ENCODE measurements at regions not wholly inside any gene's neighbourhood (a gene's known extent, or its start where the extent isn't known, plus 50 kb on each side); places are given as distances from the start of the nearest gene placed in this dataset.
"Not testable (repeated sequence)": the region's sequence is repeated elsewhere in the genome, so short reads cannot be mapped to it uniquely, and the experiment has no call there.

- H3K36me3 Mint-ChIP-seq; H3K4me1 Mint-ChIP-seq (ENCODE audit: low read depth in 2 of 2); H3K9me3 Mint-ChIP-seq; DNase-seq (ENCODE audit: low spot score); ATAC-seq; H3K27me3 Mint-ChIP-seq; H3K27ac Mint-ChIP-seq; H3K4me3 Mint-ChIP-seq: not testable (repeated sequence)
Observed at GRCh38 chr6:61087986-61088385, 1198.0 kb downstream of the KHDRBS2 start.

- H3K4me1 Mint-ChIP-seq (ENCODE audit: low read depth in 2 of 2) = no peaks in the 10 kb centered on the region
- H3K27me3 Mint-ChIP-seq = no peaks in the 10 kb centered on the region
- H3K27ac Mint-ChIP-seq = no peak overlapping the region
- H3K9me3 Mint-ChIP-seq = peaks cover 11% of the 10 kb centered on the region
- H3K4me3 Mint-ChIP-seq = no peak overlapping the region
- no peak for DNase-seq (ENCODE audit: low spot score)
- no peaks in the 10 kb centered on the region for H3K36me3 Mint-ChIP-seq
- no peak for ATAC-seq
Observed at GRCh38 chr6:61044011-61044410, 1242.0 kb downstream of the KHDRBS2 start.

All from natural killer cell treated with Interleukin-12 subunit alpha and Interleukin-12 subunit beta and Interleukin-15 and Interleukin-18, amount 100 ng/mL, for 72 hours (primary cell).